COLO829 (cell line): ENCODE measurements at regions not wholly inside any gene's neighbourhood (a gene's known extent, or its start where the extent isn't known, plus 50 kb on each side); places are given as distances from the start of the nearest gene placed in this dataset.
A peak's percentile ranks its signal among the peaks of the same experiment; 100 is the strongest.
"Not testable (repeated sequence)": the region's sequence is repeated elsewhere in the genome, so short reads cannot be mapped to it uniquely, and the experiment has no call there.

Experiments used
- DNase-seq: peaks from one replicate; pipeline ENCODE4 v3.0.0; 2012; ENCODE audit warnings: low spot score

DNA sequence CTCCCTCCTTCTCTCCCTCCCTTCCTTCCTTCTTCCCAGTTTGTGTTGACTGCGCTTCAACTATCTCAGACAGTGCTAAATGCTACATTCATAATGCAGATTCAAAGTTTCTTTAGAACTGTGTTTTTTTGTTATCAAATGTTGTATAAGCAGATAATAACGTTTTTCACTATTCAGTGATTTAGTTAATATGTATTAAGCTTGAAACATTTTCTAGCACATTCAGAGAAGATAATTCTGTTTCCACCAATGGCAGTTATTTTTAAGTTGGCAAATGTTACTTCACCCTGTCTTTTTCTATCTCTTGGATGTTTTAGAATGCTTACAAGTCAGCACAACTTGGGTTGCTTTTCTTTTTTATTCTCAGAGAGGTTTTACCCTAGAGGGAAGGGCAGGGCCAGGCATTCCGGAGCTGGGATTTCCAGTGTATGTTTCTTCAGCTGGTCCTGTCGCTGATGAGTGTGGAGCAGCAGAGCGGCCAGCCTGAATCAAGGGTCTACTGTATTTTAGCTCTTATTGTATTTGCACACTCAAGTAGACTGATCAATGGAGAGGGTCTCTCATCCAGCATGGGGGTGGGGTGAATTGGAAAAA, 162.3 kb upstream of the ARHGAP20 start:
- DNase-seq = no peak

GRCh38 chr11:110873975-110874374, 161.7 kb upstream of the ARHGAP20 start:
- DNase-seq = no peak

- DNase-seq = no peak
Observed at GRCh38 chr11:110870816-110871522, 158.7 kb upstream of the ARHGAP20 start.

GRCh38 chr11:110867951-110868350, 155.7 kb upstream of the ARHGAP20 start:
- DNase-seq = no peak

DNA sequence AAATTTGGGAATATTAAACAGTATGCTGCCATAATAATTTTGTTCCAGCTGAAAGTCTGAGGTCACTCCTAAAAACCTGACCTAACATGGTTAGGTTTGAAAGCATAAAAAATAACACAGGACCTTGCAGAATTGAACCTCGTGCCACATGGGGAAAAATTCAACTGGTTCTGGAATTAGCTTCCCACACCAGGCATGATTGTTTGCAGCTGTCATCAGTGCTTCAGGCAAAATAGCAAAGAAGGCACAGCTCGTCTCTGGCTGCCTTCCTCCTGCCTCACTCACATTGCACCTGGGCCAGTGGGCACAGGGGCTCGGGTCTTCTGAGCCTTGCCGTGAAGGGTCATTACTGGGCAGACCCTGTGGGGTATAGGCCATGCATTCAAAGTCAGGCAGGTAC, 153.8 kb upstream of the ARHGAP20 start:
- no peak for DNase-seq

DNA sequence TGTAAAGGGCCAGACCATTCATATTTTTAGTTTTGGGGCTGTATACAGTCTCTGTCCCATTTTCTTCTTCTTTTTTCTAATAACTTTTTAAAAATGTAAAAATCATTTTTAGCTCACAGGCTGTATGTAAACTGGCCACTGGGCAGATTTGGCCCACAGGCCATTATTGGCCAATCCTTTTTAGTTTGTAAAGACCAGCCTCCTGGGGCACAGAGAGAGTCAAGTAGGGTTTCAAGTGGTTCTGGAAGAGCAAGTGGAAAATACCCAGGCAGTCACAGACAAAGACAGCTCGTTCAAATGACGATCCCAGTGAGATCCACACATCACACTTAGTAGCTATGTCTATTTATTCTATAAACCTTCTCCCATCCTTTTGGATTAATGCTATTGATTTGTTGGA, 150.2 kb upstream of the ARHGAP20 start:
- no peak for DNase-seq

- DNase-seq = no peak
Observed at GRCh38 chr11:110860461-110860860, 148.2 kb upstream of the ARHGAP20 start.

- DNase-seq = no peak
Observed at GRCh38 chr11:110859998-110860397, 147.8 kb upstream of the ARHGAP20 start.

DNA sequence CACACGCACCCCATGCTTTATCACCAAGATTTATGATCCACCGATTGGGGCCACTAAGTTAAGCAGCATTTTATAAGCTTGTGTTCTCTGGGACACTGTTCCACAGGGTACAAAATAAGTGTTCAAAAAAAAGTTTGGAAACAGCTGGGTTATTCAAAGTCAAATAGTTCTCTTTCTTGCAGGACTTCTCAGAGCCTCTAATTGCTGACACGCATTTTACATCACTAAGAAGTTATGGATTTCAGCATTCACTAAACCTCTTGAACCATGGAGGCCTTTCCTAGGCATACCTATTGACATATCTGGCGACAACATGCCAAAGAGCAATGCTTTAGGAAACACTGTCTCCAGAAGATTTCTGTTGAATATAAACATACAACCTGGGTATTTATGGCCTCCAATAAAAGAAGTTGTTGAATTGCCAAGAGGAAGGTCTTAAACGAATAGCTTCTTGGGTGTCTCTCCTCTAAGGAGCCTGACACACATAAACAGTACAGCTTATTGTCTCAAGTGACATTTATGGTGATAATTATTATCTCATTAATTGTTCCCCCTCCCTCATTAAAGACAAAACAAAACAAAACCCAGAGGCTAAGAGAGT, 147.1 kb upstream of the ARHGAP20 start:
- no peak for DNase-seq

DNA sequence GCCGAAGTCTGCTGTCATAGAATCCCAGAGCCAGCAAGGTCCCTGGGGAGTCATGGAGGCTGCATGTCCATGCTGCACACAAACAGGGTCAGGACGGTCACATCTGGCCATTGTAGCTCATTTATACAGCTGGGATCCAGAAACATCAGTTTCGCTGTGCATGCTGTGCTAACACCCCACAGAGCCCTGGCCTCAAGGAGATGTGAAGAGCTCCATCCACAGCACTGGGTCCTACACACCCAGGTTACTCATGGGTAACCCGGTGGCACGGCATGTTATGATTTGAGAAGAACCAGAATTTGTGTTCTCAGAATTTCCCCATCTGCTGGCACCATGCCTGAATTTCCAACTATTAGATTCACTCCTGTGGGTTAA, 146.3 kb upstream of the ARHGAP20 start:
- no peak for DNase-seq

DNA sequence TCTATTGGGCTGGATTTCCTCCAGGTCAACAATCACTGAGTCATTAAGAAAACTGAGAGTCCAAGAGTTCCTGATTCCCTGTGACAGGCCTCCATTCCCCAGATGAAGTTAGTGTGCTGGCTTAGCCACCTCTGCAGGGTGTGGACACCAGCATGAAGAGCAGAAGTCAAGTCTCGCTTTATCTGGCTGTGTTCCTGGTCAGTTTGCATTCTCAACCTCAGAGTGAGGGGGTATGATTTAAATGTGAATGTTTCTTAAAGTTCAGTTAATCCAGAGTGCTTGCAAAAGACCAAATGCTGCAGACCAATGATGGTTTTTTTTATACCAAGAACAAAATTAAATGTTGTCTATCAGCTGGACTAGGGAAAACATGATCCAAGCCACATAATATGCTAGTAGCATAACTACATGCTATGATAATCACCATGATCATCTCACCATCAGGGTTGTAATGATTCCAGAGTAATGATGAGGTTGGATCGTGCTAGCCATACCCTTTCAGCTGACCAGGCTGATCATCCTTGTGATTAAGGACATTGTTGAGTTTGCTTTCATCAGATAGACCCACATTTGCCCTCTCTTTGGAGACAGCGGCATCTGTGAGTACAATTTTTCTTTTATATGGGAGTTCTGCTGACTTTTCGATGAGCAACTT, 145.8 kb upstream of the ARHGAP20 start:
- no peak for DNase-seq

DNA sequence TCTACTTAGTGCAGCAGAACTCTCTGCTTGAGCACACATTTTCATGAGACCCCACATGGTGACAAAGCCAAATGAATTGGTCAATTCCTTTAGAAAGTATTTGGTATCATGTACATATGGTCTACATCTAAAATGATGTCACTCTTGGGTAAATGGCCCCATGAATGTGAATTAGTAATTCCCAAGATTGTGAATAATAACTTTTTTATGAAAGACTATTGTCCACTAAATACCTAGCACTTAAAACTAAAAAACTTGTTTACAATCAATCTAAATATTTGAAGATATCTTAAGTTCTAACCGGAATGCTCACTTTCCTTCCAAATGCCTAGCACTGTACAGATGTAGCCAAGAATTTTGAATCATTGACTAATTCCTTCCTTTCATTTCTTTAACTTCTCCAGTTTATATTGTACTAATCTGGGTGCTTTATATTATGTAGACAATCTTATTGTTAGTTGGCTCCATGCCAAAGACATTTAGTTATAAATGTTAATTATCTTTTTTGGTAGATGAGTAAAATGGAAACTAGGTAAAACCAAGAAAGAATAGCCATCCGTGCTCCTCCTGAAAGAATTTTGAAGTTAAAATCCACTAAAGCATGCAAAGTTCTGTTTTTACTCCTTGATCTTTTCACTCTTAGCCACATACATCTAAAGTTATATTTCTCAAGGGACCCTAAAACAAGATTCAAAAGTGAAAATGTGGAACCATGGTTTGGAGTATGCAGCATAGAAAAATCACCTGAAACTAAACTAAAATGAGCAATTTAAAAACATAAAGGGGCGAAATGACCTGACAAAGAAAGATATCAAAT, 145.0 kb upstream of the ARHGAP20 start:
- no peak for DNase-seq

DNA sequence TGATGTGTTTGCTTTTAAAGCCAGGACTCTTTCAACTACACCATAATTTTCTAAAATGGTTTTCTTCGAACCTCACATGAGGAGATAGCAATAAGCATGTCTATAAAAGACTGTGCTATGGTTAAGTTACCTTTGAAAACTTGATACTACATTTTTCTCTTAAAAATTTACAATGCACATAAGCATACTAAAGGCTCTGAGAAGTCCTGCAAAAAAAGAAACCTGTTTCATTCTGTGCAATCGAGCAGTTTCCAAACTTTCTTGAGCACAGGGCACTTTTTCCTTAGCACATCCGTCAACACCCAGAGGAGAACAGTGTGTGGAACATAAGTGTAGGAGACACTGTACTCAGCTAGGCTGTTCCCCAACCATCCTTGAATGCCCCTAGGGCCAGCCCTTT, 144.1 kb upstream of the ARHGAP20 start:
- no peak for DNase-seq

DNA sequence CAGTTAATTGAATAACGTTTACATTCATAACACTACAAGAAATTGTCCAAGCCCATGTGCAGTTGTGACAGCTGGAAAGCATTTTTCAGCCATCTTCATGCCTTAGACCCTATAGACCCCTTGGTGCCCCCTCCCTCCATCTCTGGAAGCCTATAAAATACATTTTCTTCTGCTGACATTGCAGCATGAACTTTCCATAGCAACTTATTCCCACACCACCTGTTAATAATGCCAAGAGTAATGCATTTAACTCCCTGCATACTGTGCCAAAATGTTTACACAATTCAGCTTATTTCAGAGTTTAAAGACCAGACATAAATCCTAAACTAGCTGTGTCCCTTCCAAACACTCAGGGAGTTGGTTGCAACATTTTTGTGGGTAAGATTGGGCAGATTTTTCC, 143.0 kb upstream of the ARHGAP20 start:
- DNase-seq = no peak

DNA sequence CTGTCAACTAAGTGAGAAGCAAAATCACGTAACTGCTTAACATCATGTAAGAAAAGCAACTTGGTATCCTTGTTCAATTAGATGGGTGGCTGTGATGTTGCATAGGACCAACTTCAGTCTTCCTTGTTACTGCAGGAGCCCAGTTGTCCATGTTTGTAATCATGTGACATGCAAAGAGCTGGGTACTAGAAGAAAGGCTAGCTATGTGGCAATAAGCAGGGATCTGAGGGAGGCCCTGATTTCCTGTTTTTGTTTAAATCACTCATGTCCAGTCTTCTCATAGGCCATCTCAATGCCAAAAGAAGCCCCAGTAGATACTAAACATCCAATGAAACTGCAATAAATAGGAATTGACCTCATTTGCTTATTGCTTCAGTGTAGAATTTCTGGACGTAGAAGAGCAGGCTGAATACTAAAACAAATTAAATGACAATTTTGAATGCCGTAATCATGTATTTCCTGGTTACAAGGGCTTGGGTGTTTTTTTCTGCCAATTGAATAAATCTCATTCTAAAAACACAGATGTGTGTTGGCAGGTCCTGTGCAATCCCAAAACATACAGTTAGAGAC, 140.8 kb upstream of the ARHGAP20 start:
- no peak for DNase-seq

DNA sequence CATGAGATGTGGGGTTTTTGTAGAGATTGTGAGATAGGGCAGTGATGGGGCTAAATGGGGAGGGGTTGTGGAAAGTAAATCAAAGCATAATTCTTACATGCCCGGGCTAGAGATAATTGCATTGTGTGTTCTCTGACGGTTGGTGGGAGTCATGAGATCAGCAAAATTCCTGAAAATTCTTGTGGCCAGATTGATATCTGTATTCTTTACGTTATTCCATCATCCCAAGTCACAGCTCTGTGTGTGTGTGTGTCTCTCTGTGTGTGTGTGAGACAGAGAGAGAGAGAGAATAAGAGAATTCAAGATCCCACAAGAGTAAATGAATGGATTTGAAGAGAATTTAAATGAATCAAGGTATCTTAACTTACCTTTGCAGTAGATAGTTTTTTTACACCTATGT, 138.6 kb upstream of the ARHGAP20 start:
- DNase-seq = peak; percentile 18

GRCh38 chr11:110843053-110843452, 130.8 kb upstream of the ARHGAP20 start:
- not testable (repeated sequence) for DNase-seq

- no peak for DNase-seq
Observed at GRCh38 chr11:110838808-110839207, 126.6 kb upstream of the ARHGAP20 start.

GRCh38 chr11:110837603-110838002, 125.4 kb upstream of the ARHGAP20 start:
- no peak for DNase-seq

DNA sequence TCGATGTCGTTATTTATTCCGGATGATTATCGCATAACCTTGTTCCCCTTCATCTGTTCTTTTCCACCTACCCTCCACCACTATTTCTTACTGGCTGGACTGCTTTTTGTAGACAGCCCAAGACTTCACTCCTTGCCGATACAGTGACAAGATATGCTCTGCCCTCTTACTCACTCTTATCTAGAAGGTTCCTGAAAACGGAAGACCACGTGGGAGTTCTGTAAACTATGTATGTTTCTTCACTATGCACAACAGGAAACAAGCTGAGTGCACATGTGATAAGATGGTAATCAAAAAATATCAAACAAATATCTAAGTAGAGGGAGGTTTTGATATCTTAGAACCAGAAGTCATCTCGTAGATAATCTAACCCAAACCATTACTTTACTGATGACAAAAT, 122.9 kb upstream of the ARHGAP20 start:
- no peak for DNase-seq

- DNase-seq = peak; percentile 48
Observed at GRCh38 chr11:110833033-110833484, 120.8 kb upstream of the ARHGAP20 start.

- no peak for DNase-seq
Observed at GRCh38 chr11:110832539-110832938, 120.3 kb upstream of the ARHGAP20 start.
